CD14-positive monocyte (primary cell): ENCODE measurements at regions not wholly inside any gene's neighbourhood (a gene's known extent, or its start where the extent isn't known, plus 50 kb on each side); places are given as distances from the start of the nearest gene placed in this dataset.

Experiments
- DNase-seq, 3 donors: peaks; one replicate each; pipeline ENCODE4 v3.0.0-alpha.2; 2011 to 2022
- H2AFZ ChIP-seq: 2 replicates; pipeline ENCODE4 v1.6.0; 2012; ENCODE audit warnings: mild to moderate bottlenecking, low read depth, low read length, inconsistent platforms; ENCODE audit not compliant: insufficient read depth, poor library complexity, severe bottlenecking
- H3K27ac ChIP-seq, 2 donors: 1 replicate in 1 of 2; 2 replicates in 1 of 2; pipeline ENCODE4 v1.5.1; 2012 to 2013; ENCODE audit warnings: low read length in 2 of 2, control low read depth in 1 of 2, inconsistent platforms in 1 of 2, low read depth in 1 of 2, mild to moderate bottlenecking in 1 of 2
- H3K27me3 ChIP-seq, 2 donors: one replicate each; pipeline versions ENCODE4 v1.6.0 to v1.6.1; 2011 to 2013; ENCODE audit warnings: low read length in 2 of 2; ENCODE audit not compliant: control insufficient read depth in 2 of 2, insufficient read depth in 2 of 2
- H3K36me3 ChIP-seq, 2 donors: replicated peaks in 1 of 2; 1 replicate in 1 of 2; 2 replicates in 1 of 2; pipeline versions ENCODE4 v1.5.1 to v1.6.1; 2012 to 2013; ENCODE audit warnings: low read length in 2 of 2, control low read depth in 1 of 2, inconsistent platforms in 1 of 2, mild to moderate bottlenecking in 1 of 2; ENCODE audit not compliant: insufficient read depth in 2 of 2, control insufficient read depth in 1 of 2
- H3K4me1 ChIP-seq, 2 donors: 1 replicate in 1 of 2; 2 replicates in 1 of 2; pipeline versions ENCODE4 v1.5.1 to v1.6.1; 2012 to 2013; ENCODE audit warnings: low read length in 2 of 2, control low read depth in 1 of 2, inconsistent platforms in 1 of 2, mild to moderate bottlenecking in 1 of 2, moderate library complexity in 1 of 2; ENCODE audit not compliant: insufficient read depth in 2 of 2, control insufficient read depth in 1 of 2
- H3K4me2 ChIP-seq: replicated peaks from 2 replicates; pipeline ENCODE3; 2012; ENCODE audit warnings: low read length, moderate library complexity, mild to moderate bottlenecking; ENCODE audit not compliant: poor library complexity, severe bottlenecking; ENCODE audit errors: extremely low read depth
- H3K4me3 ChIP-seq, 3 experiments: fragments of 200-600 bp in 1 of 3; sonication (generic) in 1 of 3; replicated peaks in 1 of 3; 1 replicate in 2 of 3; 2 replicates in 1 of 3; pipeline ENCODE4 v1.5.1; 2011 to 2013; ENCODE audit warnings: low read length in 3 of 3, mild to moderate bottlenecking in 3 of 3, control low read depth in 2 of 3, low read depth in 2 of 3, inconsistent platforms in 1 of 3, moderate library complexity in 1 of 3
- H3K79me2 ChIP-seq: 2 replicates; pipeline ENCODE4 v1.6.0; 2012; ENCODE audit warnings: mild to moderate bottlenecking, control low read depth, inconsistent platforms, low read length, moderate library complexity; ENCODE audit not compliant: insufficient read depth
- H3K9ac ChIP-seq: 2 replicates; pipeline ENCODE4 v1.6.0; 2017; ENCODE audit warnings: low read length, mild to moderate bottlenecking; ENCODE audit not compliant: insufficient read depth, poor library complexity, severe bottlenecking
- H3K9me3 ChIP-seq, 2 donors: replicated peaks in 1 of 2; 1 replicate in 1 of 2; 2 replicates in 1 of 2; pipeline versions ENCODE4 v1.5.1 to v1.6.1; 2012 to 2013; ENCODE audit warnings: low read length in 2 of 2, control low read depth in 1 of 2; ENCODE audit not compliant: control insufficient read depth in 1 of 2, insufficient read depth in 1 of 2
- H4K20me1 ChIP-seq: 2 replicates; pipeline ENCODE4 v1.6.0; 2012; ENCODE audit warnings: mild to moderate bottlenecking, low read length, control low read depth, moderate library complexity; ENCODE audit not compliant: insufficient read depth
- H3K27ac Mint-ChIP-seq, 7 donors: one replicate each; pipeline ENCODE4 v1.8.0; 2020; ENCODE audit warnings: mild to moderate bottlenecking in 7 of 7, mixed read lengths in 7 of 7, moderate library complexity in 6 of 7, inconsistent platforms in 2 of 7
- H3K27me3 Mint-ChIP-seq, 3 donors: one replicate each; pipeline ENCODE4 v1.8.0; 2021 to 2022; ENCODE audit warnings: low read depth in 3 of 3, mild to moderate bottlenecking in 3 of 3, mixed read lengths in 3 of 3, moderate library complexity in 3 of 3, inconsistent platforms in 1 of 3
- H3K36me3 Mint-ChIP-seq, 2 donors: one replicate each; pipeline ENCODE4 v1.8.0; 2020; ENCODE audit warnings: mixed read lengths in 2 of 2, inconsistent platforms in 1 of 2, mild to moderate bottlenecking in 1 of 2
- H3K4me1 Mint-ChIP-seq: one replicate; pipeline ENCODE4 v1.8.0; 2020; ENCODE audit warnings: mild to moderate bottlenecking, mixed read lengths
- H3K4me3 Mint-ChIP-seq, 2 donors: one replicate each; pipeline ENCODE4 v1.8.0; 2020; ENCODE audit warnings: mild to moderate bottlenecking in 2 of 2, mixed read lengths in 2 of 2, moderate library complexity in 1 of 2
- H3K9me3 Mint-ChIP-seq, 7 donors: one replicate each; pipeline ENCODE4 v1.8.0; 2020 to 2022; ENCODE audit warnings: mixed read lengths in 7 of 7, mild to moderate bottlenecking in 6 of 7, moderate library complexity in 6 of 7, inconsistent platforms in 2 of 7
- WGBS: methylation state at CpG from one replicate; pipeline ENCODE4 v1.1.5; 2013; ENCODE audit warnings: missing lambda C conversion rate; ENCODE audit not compliant: insufficient coverage; 5-methylcytosine and 5-hydroxymethylcytosine counted together
- intact Hi-C, 2 donors: fragments of 100-400 bp; cut with micrococcal nuclease; formaldehyde crosslinking; loops; one replicate each; pipeline versions ENCODE4 v1.15.0 to v1.15.1; 2023
- TF ChIP-seq, protein P1 (sequence below): fragments of 200-600 bp; IDR thresholded peaks from one replicate; pipeline ENCODE4 v1.8.0; 2022; ENCODE audit warnings: antibody characterized with exemption, mild to moderate bottlenecking

GRCh38 chr6:67459556-67459955 is 1175.5 kb upstream of the ADGRB3 start:
- H4K20me1 ChIP-seq, result no peaks in the 10 kb centered on the region
- WGBS, result no CpG with 5 or more reads among the region's 1 CpG
- Mint-ChIP-seq H3K27me3 (no peaks in the 10 kb centered on the region), H3K9me3 (peaks cover 5 to 17% (median 13%) of the 10 kb centered on the region in 7 donors), H3K36me3 (no peaks in the 10 kb centered on the region), H3K27ac (no peak overlapping the region), H3K4me3 (no peak overlapping the region), H3K4me1 (no peaks in the 10 kb centered on the region)
- H3K9ac ChIP-seq, result no peak overlapping the region
- TF ChIP-seq, protein P1, sequence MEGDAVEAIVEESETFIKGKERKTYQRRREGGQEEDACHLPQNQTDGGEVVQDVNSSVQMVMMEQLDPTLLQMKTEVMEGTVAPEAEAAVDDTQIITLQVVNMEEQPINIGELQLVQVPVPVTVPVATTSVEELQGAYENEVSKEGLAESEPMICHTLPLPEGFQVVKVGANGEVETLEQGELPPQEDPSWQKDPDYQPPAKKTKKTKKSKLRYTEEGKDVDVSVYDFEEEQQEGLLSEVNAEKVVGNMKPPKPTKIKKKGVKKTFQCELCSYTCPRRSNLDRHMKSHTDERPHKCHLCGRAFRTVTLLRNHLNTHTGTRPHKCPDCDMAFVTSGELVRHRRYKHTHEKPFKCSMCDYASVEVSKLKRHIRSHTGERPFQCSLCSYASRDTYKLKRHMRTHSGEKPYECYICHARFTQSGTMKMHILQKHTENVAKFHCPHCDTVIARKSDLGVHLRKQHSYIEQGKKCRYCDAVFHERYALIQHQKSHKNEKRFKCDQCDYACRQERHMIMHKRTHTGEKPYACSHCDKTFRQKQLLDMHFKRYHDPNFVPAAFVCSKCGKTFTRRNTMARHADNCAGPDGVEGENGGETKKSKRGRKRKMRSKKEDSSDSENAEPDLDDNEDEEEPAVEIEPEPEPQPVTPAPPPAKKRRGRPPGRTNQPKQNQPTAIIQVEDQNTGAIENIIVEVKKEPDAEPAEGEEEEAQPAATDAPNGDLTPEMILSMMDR, result no peak
- DNase-seq, result no peak
- no peak overlapping the region for H2AFZ ChIP-seq
- intact Hi-C loops, result no loop called here
- no peak overlapping the region for H3K4me3 ChIP-seq
- H3K27ac ChIP-seq, result no peak overlapping the region
- H3K79me2 ChIP-seq, result no peaks in the 10 kb centered on the region
- no peaks in the 10 kb centered on the region for H3K36me3 ChIP-seq
- H3K4me2 ChIP-seq, result no peak overlapping the region
- H3K4me1 ChIP-seq, result no peaks in the 10 kb centered on the region
- no peaks in the 10 kb centered on the region for H3K27me3 ChIP-seq
- peaks cover 13 to 23% of the 10 kb centered on the region in 2 donors for H3K9me3 ChIP-seq

GRCh38 chr6:67458265-67458664 is 1176.8 kb upstream of the ADGRB3 start:
- Histone ChIP-seq H3K27me3 (no peaks in the 10 kb centered on the region), H3K4me1 (no peaks in the 10 kb centered on the region), H3K27ac (no peak overlapping the region), H3K9me3 (peaks cover 13 to 23% of the 10 kb centered on the region in 2 donors), H2AFZ (no peak overlapping the region), H4K20me1 (no peaks in the 10 kb centered on the region), H3K9ac (no peak overlapping the region), H3K36me3 (no peaks in the 10 kb centered on the region), H3K79me2 (no peaks in the 10 kb centered on the region), H3K4me2 (no peak overlapping the region), H3K4me3 (no peak overlapping the region)
- WGBS, result 93% methylated on average over 2 of the region's 4 CpGs
- no peak for DNase-seq
- intact Hi-C loops, result no loop called here
- Mint-ChIP-seq H3K27me3 (no peaks in the 10 kb centered on the region), H3K4me1 (no peaks in the 10 kb centered on the region), H3K27ac (no peak overlapping the region), H3K4me3 (no peak overlapping the region), H3K36me3 (no peaks in the 10 kb centered on the region), H3K9me3 (peaks cover 5 to 17% (median 13%) of the 10 kb centered on the region in 7 donors)
- TF ChIP-seq, protein P1, result no peak
